K562 (cell line): ENCODE measurements at regions not wholly inside any gene's neighbourhood (a gene's known extent, or its start where the extent isn't known, plus 50 kb on each side); places are given as distances from the start of the nearest gene placed in this dataset.

Experiments used
- ATAC-seq: fragments of 200-7000 bp; cut with Tn5 transposase; 3 replicates; pipeline ENCODE4 v1.9.1; 2020; ENCODE audit warnings: moderate library complexity
- BruUV-seq: library from RNA; stranded (reverse); fragments of 400-500 nt; replicated peaks from 2 replicates; lab custom pipeline; 2021; lab: Mats Ljungman, UMichigan
- CTCF ChIA-PET: fragments of 300-600 bp; formaldehyde crosslinking; extraction: SDS; loops from one replicate; lab custom pipeline; 2021; ENCODE audit warnings: low intra/inter-chr PET ratio; lab: Yijun Ruan, JAX
- POLR2A ChIA-PET: fragments of 300-600, 350-650 bp; sonication (Branson Sonifier 250); formaldehyde crosslinking; extraction: SDS; loops from one replicate; lab custom pipeline; 2021; ENCODE audit warnings: antibody characterized with exemption, inconsistent platforms; lab: Yijun Ruan, JAX
- DNase-seq, 4 experiments: peaks; one replicate each; pipeline versions ENCODE4 v3.0.0 to v3.0.0-alpha.2; 2011 to 2018; ENCODE audit warnings: low spot score in 3 of 4, mixed read lengths in 3 of 4; ENCODE audit errors: extremely low read depth in 1 of 4
- FAIRE-seq: peaks from 2 replicates; lab custom pipeline; 2011; peaks lifted over from hg19 to GRCh38; lab: Jason Lieb, UNC
- H2AFZ ChIP-seq: 2 replicates; pipeline ENCODE4 v1.6.0; 2011; ENCODE audit warnings: low read depth, low read length, control low read depth, inconsistent platforms
- H3K27ac ChIP-seq: fragments of 200-600 bp; 3 replicates; pipeline ENCODE4 v1.8.0; 2011; ENCODE audit warnings: low read depth, mild to moderate bottlenecking, control low read depth, inconsistent platforms, low read length, moderate library complexity, mixed read lengths; ENCODE audit errors: extremely low read depth
- H3K27me3 ChIP-seq, 2 experiments: fragments of 300-600 bp in 1 of 2; 2 replicates in 1 of 2; 3 replicates in 1 of 2; pipeline versions ENCODE4 v1.6.0 to v1.8.0; 2011; ENCODE audit warnings: inconsistent platforms in 2 of 2, low read length in 2 of 2, mild to moderate bottlenecking in 1 of 2, mixed read lengths in 1 of 2, moderate library complexity in 1 of 2; ENCODE audit not compliant: control insufficient read depth in 2 of 2, insufficient read depth in 2 of 2
- H3K36me3 ChIP-seq: fragments of 300-600 bp; 3 replicates; pipeline ENCODE4 v1.8.0; 2011; ENCODE audit warnings: mild to moderate bottlenecking, low read length, inconsistent platforms; ENCODE audit not compliant: control insufficient read depth, insufficient read depth
- H3K4me1 ChIP-seq, 2 experiments: fragments of 200-600 bp in 1 of 2; replicated peaks in 1 of 2; 2 replicates in 1 of 2; 3 replicates in 1 of 2; pipeline versions ENCODE4 v1.5.1 to v1.8.0; 2011; ENCODE audit warnings: inconsistent platforms in 2 of 2, low read length in 2 of 2, mild to moderate bottlenecking in 1 of 2, mixed read lengths in 1 of 2, moderate library complexity in 1 of 2; ENCODE audit not compliant: control insufficient read depth in 2 of 2, insufficient read depth in 2 of 2
- H3K4me2 ChIP-seq: 2 replicates; pipeline ENCODE4 v1.6.1; 2011; ENCODE audit warnings: low read length, control low read depth, inconsistent platforms, mixed read lengths; ENCODE audit not compliant: insufficient read depth
- H3K4me3 ChIP-seq: fragments of 200-600 bp; sonication (generic), shearing (Covaris generic); 2 replicates; pipeline ENCODE4 v1.5.1; 2016; ENCODE audit warnings: control low read depth, inconsistent platforms
- H3K79me2 ChIP-seq: fragments of 200-600 bp; 3 replicates; pipeline ENCODE4 v1.8.0; 2011; ENCODE audit warnings: low read length, inconsistent platforms; ENCODE audit not compliant: control insufficient read depth, insufficient read depth
- H3K9ac ChIP-seq, 2 experiments: 2 replicates each; pipeline versions ENCODE4 v1.6.0 to v1.6.1; 2011; ENCODE audit warnings: low read depth in 2 of 2, low read length in 2 of 2, control low read depth in 1 of 2, inconsistent platforms in 1 of 2, mild to moderate bottlenecking in 1 of 2, mixed read lengths in 1 of 2; ENCODE audit not compliant: insufficient read depth in 1 of 2
- H3K9me1 ChIP-seq: one replicate; pipeline ENCODE4 v1.6.0; 2011; ENCODE audit warnings: inconsistent platforms, mild to moderate bottlenecking, low read length, moderate library complexity; ENCODE audit not compliant: control insufficient read depth, insufficient read depth
- H3K9me3 ChIP-seq: replicated peaks from 2 replicates; pipeline ENCODE4 v1.5.1; 2011; ENCODE audit warnings: low read depth, low read length, inconsistent platforms; ENCODE audit not compliant: control insufficient read depth, insufficient read depth
- H4K20me1 ChIP-seq: replicated peaks from 2 replicates; pipeline ENCODE4 v1.6.1; 2011; ENCODE audit warnings: low read length, inconsistent platforms, mixed read lengths; ENCODE audit not compliant: control insufficient read depth, insufficient read depth
- MTA3 ChIP-seq: fragments of 450-650 bp; formaldehyde crosslinking; IDR thresholded peaks from 2 replicates; pipeline ENCODE4 v1.6.1; 2017; ENCODE audit warnings: mild to moderate bottlenecking, borderline replicate concordance
- NEUROD1 ChIP-seq: fragments of 150-350 bp; IDR thresholded peaks from 2 replicates; pipeline ENCODE4 v1.6.1; 2014; ENCODE audit warnings: borderline replicate concordance, low read length, low read depth; ENCODE audit not compliant: partially characterized antibody
- ZNF274 ChIP-seq: IDR thresholded peaks from 2 replicates; pipeline ENCODE4 v1.6.1; 2011; ENCODE audit warnings: low read depth, mild to moderate bottlenecking, low read length, moderate library complexity, borderline replicate concordance
- ZNF384 ChIP-seq: IDR thresholded peaks from 2 replicates; pipeline ENCODE4 v1.6.1; 2012; ENCODE audit warnings: low read depth, low read length, improper control_type of control experiment
- ZNF707 ChIP-seq: fragments of 250-450 bp; sonication (Bioruptor Pico); conservative IDR thresholded peaks from 2 replicates; pipeline ENCODE4 v1.8.0; 2022; ENCODE audit warnings: inconsistent platforms, mild to moderate bottlenecking, moderate library complexity
- ZNF764 ChIP-seq: fragments of 250-450 bp; sonication (Bioruptor Pico); IDR thresholded peaks from 2 replicates; pipeline ENCODE4 v1.4.0; 2020; ENCODE audit warnings: low read depth, mild to moderate bottlenecking, moderate library complexity
- WGBS: fragments of 100-300 bp; shearing (Covaris generic); methylation state at CpG from one replicate; pipeline ENCODE4 v1.1.6; 2016; ENCODE audit warnings: low coverage, mixed read lengths; ENCODE audit not compliant: insufficient coverage; ENCODE audit errors: missing lambda C conversion rate; 5-methylcytosine and 5-hydroxymethylcytosine counted together
- in situ Hi-C: fragments of 300-500 bp; cut with MboI; formaldehyde crosslinking; loops from 4 replicates; pipeline ENCODE4 v1.15.0; 2018; ENCODE audit warnings: inconsistent platforms, mixed read lengths
- intact Hi-C: fragments of 100-400 bp; cut with micrococcal nuclease; formaldehyde crosslinking; loops from 2 replicates; pipeline ENCODE4 v1.14.2; 2022
- TF ChIP-seq, protein P1 (sequence below): sonication (generic); formaldehyde crosslinking; IDR thresholded peaks from 2 replicates; pipeline ENCODE4 v1.4.0; 2020; ENCODE audit warnings: mild to moderate bottlenecking, missing genetic modification reagents

DNA sequence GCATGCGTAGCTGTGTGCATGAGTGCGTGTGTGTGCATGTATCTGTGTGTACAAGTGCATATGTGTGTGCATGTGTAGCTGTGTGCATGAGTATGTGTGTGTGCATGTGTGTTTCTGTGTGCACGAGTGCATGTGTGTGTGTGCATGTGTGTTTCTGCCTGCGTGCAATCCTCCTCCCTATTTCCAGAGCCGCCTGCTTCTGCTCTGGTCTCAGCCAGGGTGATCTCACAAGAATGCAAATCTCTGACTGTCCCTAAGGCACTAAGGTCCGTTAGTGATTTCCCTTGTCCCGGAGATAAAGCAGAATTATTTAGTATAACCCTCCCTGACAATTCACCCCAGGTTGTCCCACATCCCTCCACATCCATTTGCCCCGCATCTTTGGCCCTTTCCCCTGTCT is 530.3 kb downstream of the TCERG1L start:
- no peak for ATAC-seq
- Histone ChIP-seq H3K27ac (no peak overlapping the region), H3K9me3 (no peaks in the 10 kb centered on the region), H3K9me1 (no peaks in the 10 kb centered on the region), H3K9ac (no peak overlapping the region), H4K20me1 (no peaks in the 10 kb centered on the region), H3K4me1 (no peaks in the 10 kb centered on the region), H3K4me3 (no peak overlapping the region), H3K4me2 (no peak overlapping the region), H3K27me3 (peaks cover 0 to 17% of the 10 kb centered on the region in 2 experiments; a peak in 1 of 5 replicates), H3K79me2 (no peaks in the 10 kb centered on the region), H3K36me3 (no peaks in the 10 kb centered on the region), H2AFZ (no peak overlapping the region)
- intact Hi-C loops (no loop called here), in situ Hi-C loops (no loop called here)
- TF ChIP-seq MTA3 (no peak), ZNF707 (CRISPR knock-in tag) (no peak), NEUROD1 (no peak), ZNF384 (no peak), ZNF274 (no peak), ZNF764 (CRISPR knock-in tag) (no peak)
- TF ChIP-seq, protein P1, sequence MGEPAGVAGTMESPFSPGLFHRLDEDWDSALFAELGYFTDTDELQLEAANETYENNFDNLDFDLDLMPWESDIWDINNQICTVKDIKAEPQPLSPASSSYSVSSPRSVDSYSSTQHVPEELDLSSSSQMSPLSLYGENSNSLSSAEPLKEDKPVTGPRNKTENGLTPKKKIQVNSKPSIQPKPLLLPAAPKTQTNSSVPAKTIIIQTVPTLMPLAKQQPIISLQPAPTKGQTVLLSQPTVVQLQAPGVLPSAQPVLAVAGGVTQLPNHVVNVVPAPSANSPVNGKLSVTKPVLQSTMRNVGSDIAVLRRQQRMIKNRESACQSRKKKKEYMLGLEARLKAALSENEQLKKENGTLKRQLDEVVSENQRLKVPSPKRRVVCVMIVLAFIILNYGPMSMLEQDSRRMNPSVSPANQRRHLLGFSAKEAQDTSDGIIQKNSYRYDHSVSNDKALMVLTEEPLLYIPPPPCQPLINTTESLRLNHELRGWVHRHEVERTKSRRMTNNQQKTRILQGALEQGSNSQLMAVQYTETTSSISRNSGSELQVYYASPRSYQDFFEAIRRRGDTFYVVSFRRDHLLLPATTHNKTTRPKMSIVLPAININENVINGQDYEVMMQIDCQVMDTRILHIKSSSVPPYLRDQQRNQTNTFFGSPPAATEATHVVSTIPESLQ = no peak
- POLR2A ChIA-PET = no interaction called here
- CTCF ChIA-PET = no interaction called here
- FAIRE-seq = no peak
- no TSS peak for BruUV-seq
- no peak for DNase-seq
- 0% methylated on average over 4 of the region's 8 CpGs for WGBS
